GM18517 (cell line): ENCODE measurements at regions not wholly inside any gene's neighbourhood (a gene's known extent, or its start where the extent isn't known, plus 50 kb on each side); places are given as distances from the start of the nearest gene placed in this dataset.

ENCODE experiments used
- ATAC-seq: cut with Tn5 transposase; IDR thresholded peaks from one replicate; pipeline ENCODE4 v1.9.1; 2021; ENCODE audit warnings: mild to moderate bottlenecking, moderate library complexity; ENCODE audit not compliant: unreplicated experiment

DNA sequence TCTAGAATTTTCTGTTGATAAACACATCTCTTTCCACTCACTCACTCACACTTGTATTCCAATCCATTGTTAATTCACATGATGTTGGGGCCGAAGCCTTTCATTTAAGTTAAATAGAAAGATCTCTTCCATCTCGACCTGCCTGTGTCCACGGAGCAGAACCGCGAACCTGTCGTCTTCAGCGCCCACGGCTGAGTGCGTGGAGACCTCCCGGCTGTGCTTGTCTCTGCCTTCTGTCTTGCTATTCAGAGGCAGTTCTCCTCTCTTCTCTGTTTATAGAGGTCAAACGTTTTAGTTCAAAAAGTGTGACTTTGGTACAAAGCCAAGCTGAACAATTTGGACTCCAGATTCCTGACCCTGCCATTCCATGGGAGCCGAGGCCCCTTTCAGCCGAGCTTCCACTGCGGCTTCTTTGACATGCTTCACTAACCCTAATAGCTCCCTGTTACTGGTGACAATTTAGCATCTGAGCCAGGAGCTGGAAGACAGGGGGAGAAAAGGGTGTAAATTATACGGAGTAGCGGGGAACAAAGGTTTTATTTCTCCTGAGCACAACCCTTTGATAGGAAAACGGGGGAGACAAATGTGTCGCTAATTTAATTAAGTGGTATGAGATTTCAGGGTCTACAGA lies 314.4 kb upstream of the IRX4 start:
- no peak for ATAC-seq

DNA sequence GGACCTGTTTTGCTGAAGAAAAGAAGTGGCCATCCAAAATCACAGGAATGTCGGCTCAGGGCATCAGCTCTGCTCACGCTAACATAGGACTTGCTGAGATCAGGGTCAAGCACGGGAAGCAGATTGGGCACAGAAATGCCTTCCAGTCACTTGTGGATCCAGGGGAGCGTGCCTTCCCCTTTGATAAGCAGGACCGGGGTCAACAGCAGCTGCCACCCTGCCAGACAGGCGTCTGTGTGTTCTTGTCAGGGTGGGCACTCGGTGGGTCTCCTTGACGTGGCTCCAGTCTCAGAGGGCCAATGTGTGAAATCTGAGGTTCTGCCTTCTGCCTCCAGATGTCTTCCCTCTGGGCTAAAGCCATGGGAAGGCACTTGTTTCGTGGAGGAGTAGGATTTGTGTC lies 313.7 kb upstream of the IRX4 start:
- no peak for ATAC-seq

DNA sequence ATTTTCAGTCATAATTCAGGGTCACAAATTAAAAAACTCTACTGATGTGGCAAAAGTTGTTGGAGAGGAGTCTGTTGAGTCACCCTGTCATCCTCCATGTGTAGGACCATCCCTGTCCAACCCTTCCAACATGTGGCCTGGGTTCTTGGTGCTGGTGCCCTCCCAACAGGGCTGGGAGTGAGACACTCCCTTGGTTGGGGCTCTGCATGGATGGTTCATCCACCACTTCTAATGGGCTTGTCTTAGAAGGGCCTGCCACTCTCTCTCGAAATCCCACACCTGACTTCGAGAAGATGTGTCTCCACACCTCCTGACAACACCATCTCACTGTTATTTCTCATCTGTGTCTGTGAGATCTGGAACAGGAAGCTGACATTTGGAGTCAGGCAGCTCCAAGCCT lies 312.2 kb upstream of the IRX4 start:
- ATAC-seq, result no peak

DNA sequence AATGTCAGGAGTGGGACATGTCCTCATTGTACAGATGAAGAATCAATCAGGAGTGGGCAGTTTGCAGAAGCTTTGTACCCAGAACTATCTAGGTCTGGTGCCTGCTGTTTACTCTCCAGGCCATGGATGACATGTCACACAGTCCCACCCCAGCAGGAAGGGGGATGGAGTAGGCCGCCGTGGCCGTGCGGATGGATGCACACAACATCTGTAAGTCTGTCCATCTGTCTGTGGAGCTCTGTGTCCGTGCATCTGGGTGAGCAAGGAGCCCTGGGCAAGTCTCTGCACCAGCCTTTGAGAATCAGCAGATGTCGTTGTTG lies 311.5 kb upstream of the IRX4 start:
- no peak for ATAC-seq

DNA sequence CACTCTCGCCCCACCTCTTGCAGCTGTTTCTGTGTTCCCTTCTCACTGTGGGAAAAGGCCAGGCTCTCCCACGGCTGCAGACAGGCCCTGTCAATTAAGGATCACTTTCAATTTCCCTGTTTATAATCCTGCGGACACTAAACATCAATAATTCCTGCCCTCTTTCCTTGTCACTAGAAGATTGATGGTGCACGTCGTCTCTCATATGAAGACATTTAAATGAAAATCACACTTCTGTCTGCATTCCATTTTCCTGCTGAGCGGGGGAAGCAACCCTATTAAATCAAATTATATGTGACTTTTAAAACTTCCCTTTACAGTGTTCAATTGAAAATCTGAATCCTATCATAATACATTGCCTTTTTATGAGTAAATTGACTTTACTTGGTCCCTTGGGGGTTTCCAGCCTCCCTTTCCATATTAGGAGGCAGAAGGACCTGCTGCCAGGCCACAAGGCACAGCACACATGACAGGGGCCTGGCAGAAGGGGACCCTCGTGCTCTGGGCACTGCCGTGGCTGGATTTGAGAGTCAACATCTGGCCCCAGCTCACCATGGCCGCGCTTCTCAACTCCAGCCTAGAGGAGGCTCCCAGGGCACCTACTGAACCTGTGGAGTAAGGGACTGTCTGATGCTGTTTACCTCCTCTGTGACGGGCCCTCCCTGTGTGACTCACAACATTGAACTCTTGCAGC lies 311.0 kb upstream of the IRX4 start:
- no peak for ATAC-seq

DNA sequence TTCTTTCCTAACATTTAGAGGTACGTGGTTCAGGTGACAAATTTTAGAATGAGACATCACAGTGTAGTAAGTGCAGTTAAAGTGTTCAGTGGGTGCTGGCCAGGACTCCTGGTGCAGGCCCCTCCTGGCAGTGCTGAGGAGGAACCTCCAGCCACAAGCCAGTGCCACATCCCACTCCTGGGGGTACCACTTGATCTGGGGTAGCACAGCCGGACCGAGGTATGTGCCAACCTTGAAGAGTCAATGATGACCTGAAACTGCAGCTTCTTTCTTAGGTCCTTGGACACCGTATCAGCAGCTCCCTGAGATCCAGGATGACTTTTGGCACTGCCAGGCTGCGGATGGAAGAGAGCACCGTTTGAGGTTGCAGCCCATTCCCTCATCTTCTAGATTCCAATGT lies 310.4 kb upstream of the IRX4 start:
- ATAC-seq, result no peak

DNA sequence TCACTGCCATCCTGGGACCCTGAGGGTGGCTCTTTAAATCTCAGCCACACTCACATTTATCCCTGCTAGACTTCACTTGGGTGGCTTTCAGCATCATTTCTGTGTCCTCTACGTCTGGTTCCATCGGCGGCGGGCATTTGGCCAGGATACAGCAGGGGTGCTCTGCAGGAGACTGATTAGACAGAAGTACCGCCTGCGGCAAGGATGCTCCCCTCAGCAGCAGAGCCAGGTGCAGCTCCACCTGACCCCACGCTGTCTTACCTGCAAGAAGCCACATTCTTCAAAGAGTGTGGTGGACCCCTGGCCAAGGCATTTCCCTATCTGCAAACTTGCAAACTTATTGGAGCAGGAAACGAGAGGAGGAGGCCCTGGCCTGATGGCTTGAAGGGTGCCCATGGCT lies 309.8 kb upstream of the IRX4 start:
- ATAC-seq, result no peak

DNA sequence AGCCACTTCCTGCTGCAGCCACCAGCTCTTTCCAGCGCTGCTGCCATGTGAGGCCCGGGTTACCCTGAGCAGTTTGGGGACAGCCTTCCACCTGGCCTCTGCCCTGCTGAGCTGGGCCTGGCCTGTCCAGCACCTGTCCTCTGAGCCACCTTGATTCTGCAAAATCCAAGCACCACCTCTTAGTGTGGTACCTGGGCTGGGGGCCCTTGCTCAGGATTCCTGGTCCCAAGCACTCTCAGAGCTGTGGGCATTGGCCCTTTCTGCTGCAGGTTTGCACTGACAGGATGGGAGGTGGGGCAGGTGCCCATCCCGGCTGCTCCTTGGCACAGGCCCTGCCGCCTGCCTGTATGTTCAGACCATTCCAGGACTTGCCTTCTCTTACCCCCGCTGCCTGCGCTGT lies 309.2 kb upstream of the IRX4 start:
- no peak for ATAC-seq

DNA sequence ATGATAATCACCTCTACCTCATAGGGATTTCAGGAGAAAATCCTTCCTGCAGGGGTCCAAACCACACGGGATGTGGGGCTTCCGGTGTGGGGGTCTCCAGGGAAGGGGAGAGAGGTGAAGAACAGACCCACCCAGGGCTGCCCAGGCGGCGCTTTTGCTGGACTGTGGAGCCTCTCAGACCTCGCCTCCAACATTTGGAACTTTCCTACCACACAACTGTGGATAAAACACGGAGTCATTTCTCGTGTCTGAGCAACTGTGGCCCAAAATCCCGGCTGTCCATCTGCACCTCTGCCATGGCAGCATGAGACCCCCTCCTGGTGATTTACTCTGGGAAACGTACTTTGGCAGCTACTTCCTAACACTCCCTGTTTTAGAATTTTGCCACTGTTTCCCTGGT lies 307.8 kb upstream of the IRX4 start:
- no peak for ATAC-seq

DNA sequence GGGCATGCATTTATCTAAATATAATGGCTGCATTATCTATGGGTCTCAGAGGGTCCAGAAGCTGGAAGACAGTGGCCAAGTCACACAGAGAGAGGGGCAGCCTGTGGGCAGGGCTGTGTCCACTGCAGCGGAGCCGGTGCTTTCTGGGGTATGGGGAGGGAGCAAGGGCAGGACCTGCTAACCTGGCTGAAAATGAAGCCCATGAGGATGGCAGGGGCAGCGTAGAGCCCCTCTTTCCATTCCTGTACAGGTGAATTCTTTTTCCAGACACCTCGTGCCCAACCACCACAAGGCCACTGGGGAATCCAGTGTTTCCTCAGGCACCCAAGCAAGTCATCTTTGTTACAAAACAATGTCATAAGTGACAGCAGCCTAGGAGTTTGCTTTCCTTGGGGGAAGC lies 305.9 kb upstream of the IRX4 start:
- no peak for ATAC-seq

DNA sequence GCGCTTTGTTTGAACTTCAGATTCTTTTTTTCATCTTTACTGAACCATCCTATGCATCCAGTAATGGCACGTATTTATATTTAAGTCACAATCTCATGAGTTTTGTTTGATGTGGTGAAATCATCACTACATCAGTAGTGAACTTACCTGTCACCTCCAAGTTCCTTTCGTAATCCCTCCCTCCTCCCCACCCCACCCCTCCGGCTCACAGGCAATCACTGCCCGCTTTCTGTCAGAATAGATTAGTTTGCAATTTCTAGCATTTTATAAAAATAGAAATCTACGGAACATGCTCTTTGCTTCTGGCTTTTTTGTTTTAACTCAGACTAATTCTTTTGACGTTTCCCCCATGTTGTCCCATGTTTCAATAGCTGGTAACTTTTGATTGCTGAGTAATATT lies 305.4 kb upstream of the IRX4 start:
- ATAC-seq, result no peak

DNA sequence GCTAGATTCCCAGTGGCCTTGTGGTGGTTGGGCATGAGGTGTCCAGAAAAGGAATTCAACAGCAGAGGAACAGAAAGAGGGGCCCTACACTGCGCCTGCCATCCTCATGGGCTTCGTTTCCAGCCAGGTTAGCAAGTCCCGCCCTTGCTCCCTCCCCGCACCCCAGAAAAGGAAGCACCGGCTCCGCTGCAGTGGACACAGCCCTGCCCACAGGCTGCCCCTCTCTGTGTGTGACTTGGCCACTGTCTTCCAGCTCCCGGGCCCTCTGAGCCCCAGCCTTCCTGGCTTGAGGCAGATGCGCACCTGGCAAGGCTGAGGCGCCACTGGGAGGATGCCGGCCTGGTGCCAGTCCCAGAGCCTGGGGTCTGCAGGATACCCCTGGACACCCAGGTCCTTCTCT lies 305.0 kb upstream of the IRX4 start:
- ATAC-seq, result no peak

DNA sequence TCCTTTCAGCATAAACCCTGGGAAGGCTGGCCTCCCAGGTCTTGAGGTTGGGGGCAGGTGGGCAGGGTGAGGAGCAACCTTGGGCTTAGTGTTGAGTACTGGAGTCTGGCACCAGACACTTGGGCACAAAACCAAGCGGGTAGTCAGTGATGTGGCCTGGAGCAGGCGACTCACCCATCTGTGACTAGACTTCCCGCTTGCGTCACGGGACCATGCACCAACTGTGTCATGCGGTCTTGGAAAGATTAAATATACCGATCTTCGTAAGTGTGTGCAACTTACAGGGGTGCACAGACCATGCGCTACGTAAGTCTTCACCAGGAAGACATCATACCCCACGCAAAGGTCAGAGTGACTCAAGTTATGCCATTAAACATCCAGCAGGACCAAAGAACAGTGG lies 304.4 kb upstream of the IRX4 start:
- ATAC-seq, result no peak

DNA sequence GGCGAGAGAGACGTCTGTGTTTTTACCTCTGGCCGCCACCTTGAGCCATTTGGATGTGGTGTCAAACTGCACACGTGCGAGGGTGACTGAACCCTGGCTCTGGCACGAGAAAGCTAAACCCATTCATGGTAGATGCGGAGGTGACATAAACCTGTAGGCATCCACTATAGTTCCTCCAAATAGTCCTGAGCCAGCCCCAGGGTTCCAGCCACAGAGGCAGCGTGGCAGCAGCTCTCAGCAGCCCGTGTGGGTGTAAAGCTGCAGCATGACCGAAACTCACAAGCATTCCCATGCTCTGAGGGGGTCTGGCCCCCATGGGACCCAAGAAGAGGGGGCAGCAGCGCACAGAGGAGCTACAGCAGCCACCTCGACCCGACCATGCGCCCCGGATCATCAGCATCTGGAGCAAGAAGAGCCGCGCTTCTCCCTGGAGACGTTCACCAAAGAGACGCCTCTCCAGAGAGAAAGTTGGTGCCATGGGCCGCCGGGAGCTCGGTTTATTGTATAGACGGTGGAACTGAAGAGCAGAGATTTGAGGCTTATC lies 303.8 kb upstream of the IRX4 start:
- no peak for ATAC-seq

DNA sequence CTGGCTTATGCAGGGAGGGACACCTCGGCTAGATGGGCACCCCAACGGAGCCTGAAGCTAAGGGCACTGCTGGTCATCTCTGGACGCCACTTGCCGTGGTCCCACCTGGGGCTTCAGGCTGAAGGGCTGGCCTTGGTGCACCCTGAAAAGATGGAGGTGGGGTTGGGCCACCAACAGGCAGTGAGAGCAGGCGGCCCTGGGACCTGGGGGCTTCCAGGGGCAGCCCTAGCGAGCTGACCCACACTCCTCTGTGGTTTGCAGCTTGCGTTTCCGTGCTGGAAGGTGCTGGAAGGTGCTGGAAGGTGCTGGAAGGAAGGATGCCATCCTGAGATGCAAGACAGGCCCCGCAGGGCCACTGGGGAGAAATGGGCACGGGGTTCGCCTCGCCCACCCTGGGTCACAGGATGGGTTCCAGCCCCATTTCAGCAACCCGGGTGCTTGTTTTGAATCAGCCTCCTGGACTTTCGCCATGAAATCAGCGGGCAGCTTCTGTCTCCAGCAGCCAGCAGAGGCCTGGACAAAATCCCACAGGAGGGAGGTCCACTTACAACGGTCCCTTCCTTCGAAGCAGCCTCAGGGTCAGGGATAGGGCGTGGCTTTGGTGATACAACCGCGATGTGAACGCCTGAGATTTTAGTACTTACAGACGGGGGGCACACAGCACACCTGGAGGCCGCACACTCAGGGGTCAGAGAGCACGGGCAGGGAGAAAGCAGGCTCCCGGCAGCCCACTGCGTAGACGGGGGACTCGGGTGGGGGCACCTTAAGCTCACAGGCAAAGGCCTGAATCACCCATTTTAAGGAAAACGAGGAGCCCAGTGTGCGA lies 303.1 kb upstream of the IRX4 start:
- ATAC-seq, result no peak

DNA sequence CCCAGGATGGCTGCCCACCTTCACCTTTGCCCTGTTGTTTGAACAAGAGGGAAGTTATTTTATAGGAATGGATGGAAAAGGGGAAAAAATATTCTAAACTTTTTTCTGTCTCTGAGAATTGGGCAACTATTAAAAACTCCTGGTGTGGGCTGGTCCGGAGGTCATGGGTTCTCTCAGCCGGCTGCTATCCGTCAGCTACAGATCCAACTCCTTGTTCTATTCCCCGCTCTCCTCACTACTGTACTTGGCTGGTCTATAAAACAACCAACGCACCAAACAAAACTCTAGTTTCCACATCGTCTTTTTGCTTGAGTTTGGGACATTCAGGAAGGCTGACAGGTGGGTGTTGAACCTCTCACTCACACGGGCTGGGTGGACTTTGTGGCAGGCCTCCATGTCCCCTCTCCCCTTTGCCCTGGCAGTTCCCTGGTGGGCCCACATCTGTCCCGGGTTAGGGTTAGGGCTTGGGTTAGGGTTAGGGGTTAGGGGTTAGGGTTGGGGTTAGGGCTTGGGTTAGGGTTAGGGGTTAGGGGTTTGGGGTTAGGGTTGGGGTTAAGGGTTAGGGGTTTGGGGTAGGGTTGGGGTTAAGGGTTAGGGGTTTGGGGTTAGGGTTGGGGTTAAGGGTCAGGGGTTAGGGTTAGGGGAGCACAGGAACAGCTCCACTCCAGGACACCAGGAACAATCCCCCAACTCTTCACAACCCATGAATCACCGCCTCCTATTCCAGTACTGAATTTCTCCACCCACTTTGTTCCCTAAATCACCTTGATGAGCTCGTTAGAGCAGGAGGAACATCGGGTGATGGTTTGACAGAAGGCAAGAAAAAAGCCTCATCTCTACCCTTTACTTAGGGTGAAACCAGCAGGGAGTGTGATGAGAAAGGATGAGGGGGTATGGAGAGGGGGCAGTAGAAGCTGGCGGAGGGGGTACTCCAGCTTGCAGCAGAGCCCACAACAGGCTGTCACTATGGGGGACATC lies 302.1 kb upstream of the IRX4 start:
- ATAC-seq, result no peak

DNA sequence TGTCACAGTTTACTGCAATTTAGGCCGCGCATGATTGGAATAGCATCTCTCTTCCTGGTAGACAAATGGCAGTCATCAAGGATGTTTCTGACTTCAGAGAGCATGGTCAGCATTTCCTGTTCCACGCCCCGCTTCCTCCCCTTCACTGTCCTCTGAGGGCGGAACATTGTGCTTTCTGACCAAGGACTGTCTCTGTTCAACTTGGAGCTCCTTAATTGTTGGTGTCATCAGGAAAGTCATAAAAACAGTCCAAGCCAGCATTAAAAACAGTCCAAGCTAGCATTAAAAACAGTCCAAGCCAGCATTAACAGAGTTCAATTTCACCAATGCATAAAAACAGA lies 301.3 kb upstream of the IRX4 start:
- ATAC-seq, result no peak

DNA sequence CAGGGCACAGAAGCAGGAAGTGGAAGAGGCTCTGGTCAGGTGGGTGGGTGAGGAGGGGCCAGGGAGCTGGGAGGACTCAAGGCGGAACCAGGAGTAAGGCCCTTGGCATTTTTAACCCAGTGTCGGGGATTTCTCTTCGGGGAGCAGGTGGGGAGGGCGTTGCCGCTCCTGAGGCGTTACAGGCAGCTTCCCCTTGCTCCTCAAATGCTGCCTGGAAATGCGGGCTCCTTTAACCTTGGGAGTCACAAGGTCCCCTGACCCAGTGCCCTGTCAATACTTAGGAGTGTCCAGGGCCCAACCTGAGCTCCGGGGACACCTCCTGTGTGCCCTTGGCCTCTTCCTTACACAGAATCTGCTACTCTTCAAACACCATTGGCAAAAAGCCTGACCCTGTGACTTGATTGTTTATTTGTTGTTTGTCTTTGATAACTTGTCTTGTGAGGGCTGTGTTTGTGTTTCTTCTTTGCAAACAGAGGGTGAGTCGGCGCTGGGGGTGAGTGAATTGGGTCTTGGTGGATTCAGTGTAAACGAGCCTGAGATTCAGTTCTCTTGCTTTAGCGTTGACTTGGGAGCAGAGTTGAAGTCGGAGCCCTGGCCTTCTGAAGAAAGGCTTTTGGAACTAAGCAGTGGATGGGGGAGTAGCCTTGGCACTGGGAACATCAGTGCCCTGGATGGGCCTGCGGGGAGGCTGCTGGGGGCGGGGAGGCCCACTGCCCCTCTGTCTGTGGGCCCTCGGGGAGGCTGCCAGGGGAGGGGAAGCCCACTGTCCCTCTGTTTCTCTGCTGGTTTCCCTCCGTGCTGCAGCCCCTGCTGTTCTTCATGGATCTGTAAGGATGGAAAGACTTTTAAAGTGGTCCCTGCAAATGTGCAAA lies 300.7 kb upstream of the IRX4 start:
- ATAC-seq, result no peak

DNA sequence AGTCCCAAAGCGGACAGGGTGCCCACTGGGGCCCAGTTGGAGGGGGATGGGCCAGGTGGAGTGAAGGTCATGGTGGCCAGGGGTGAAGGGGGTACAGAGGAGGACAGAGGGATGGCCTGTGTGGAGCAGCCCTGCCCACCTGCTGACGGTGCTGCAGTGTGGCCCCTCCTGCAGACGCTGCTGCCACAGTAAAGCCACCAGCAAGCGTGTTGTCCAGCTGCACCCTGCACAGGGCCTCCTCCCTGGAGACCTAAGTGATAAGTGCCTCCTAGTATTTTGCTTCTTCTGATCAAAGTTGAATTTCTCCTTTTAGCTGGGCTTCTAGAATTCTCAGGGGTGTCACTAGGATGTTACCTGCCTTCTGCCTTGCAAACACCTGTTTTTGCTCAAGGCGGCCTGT lies 299.3 kb upstream of the IRX4 start:
- ATAC-seq, result no peak

DNA sequence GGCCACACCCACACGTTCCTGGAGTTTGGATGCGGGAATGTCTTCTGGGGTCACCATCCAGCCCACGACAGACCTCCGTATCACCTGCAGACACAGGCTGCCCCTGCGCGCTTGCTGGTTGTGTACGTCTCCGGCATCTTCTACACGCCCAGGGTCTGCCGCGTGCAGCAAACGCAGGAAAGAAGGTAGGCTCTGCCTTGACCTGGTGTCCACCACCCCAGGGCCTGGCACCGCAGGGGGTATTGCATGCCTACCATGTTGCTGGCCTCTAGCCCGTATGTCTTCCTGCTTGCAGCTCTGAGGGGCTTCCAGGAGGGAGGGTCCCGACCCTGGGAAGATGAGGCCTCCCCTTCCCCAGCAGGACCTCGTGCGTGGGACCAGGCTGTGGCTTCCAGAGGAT lies 298.8 kb upstream of the IRX4 start:
- no peak for ATAC-seq
